VCaP (cell line): ENCODE measurements at regions not wholly inside any gene's neighbourhood (a gene's known extent, or its start where the extent isn't known, plus 50 kb on each side); places are given as distances from the start of the nearest gene placed in this dataset.

Experiments
- H3K27ac ChIP-seq: fragments of 450-650 bp; 2 replicates; pipeline ENCODE4 v1.5.1; 2017
- TF ChIP-seq, protein P1 (sequence below): fragments of 450-650 bp; conservative IDR thresholded peaks from 2 replicates; pipeline ENCODE4 v1.5.1; 2017; ENCODE audit warnings: mild to moderate bottlenecking, moderate library complexity

DNA sequence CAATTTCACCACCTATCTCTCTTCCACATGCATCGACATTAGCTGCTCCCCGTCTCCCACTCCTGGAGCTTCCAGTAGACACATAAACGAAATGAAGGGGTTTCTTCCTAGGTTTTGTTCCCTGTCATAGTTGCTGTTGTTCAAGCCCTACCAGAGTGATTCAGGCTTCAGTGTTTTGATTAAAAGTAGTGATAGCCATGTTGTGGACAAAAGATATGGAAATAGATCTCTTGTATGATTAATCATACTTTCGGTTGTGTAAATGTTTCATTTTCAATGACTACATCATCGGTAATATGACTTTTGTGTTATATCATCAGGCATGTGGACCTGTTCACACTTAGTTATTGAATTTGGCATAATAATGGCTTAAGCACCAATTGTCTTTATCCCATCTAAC lies 96.5 kb upstream of the KLF3 start:
- TF ChIP-seq, protein P1, sequence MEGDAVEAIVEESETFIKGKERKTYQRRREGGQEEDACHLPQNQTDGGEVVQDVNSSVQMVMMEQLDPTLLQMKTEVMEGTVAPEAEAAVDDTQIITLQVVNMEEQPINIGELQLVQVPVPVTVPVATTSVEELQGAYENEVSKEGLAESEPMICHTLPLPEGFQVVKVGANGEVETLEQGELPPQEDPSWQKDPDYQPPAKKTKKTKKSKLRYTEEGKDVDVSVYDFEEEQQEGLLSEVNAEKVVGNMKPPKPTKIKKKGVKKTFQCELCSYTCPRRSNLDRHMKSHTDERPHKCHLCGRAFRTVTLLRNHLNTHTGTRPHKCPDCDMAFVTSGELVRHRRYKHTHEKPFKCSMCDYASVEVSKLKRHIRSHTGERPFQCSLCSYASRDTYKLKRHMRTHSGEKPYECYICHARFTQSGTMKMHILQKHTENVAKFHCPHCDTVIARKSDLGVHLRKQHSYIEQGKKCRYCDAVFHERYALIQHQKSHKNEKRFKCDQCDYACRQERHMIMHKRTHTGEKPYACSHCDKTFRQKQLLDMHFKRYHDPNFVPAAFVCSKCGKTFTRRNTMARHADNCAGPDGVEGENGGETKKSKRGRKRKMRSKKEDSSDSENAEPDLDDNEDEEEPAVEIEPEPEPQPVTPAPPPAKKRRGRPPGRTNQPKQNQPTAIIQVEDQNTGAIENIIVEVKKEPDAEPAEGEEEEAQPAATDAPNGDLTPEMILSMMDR = no peak
- H3K27ac ChIP-seq = peak overlapping the region; percentile 90

DNA sequence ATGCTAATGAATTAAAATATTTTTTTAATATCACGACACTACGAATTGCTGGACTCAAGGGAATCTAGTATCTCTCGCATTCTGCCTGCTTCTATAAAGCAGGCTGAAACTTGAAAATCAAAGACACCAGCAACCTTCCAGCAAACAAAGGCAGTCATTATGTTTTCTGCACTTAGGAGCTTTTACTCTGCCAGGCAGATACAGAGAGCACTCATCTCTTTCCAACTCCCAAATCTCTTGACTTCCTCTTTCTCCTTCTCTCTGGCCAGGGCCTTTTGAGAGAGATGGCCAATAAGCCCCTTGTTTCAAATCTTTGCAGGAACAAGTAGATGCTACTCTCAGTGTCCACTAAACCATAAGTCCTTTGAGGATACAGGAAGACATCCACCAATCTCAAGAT lies 95.2 kb upstream of the KLF3 start:
- TF ChIP-seq, protein P1 = no peak
- no peak overlapping the region for H3K27ac ChIP-seq

DNA sequence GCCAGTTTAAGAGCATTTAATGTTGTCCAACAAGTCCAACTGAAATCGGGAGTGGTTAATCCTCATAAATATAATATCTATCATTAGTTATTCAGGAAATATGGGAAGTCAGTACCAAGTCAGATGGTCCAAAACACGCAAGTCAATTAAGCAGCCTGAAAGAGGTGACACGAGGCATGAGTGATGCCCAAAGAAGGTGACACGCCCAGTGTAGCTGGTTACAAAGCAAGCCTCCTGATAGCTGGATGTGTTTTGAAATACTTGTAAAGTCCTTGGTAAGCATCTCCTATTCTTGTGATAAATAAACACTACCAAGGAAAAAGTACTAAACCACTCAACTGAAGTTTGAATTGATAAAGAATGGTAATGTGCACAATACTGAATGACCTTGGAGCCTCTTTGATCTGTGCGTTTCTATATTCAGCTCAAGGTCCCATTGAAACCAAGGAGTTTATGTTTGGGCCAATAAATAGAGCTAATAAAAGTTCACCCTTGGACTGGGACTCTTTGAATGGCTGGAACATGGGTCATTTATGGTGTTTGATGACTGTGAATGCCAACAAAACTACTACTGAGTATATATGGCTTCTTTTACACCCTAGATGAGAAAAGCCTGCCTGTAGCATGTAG lies 93.2 kb upstream of the KLF3 start:
- TF ChIP-seq, protein P1 = no peak
- H3K27ac ChIP-seq = no peak overlapping the region

DNA sequence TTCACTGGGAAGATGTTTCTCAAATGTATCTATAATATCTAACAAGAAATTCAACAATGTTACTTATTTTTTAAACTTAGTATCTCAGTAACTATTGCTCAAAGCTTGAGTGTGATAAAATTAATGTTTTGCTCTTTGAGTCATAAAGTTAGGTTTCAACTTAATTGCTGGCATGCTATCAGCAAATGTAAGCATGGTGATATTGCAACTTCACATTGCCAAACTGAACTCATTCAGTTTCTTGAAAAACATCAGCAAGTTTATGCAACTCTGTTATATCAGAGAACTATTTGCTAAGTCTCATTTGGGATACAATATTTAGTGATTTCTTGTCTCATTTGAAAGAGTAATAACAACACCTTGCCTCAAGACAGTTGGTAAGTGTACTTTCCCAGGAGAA lies 91.2 kb upstream of the KLF3 start:
- no peak overlapping the region for H3K27ac ChIP-seq

DNA sequence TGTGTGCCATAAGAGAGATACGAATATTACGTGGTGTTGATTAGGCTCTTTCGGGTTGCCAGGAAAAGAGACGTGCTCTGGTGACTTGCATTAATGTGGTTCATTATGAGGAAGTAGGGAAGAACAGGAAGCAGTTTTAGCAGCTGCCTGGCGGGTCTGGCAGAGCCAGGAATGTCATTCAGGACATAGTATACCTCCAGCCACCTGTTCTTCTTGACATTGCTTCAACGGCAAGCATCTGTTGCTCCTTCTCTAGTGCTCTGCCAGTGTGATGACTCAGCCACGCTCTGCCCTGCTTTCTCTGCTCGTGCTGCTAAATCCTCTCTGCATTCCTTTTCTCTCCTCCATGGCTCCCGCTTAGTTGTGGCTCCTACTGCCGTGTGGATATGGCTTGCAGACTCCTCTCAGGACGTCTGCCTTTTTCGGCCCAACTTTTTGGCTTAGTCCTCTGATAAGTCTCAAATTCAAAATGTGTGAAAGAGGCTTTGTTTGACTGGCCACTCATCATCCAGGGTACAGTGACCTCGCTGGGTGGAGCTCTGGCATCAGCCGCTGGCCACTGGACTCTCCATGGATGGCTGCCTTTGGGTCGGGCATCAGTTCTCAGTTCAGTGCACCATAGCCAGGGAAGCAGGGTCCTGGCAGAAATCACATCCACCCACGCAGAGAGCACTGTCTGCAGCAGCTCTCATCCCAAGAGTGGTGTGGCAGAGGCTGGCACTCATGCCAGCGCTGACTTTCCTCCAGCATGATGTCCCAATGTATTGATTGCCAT lies 89.3 kb upstream of the KLF3 start:
- peak overlapping the region; percentile 6; the same call in 1 of the 2 replicates for H3K27ac ChIP-seq

More for the DNA sequence above, 91.2 kb upstream of the KLF3 start:
- TF ChIP-seq, protein P1 = no peak

DNA sequence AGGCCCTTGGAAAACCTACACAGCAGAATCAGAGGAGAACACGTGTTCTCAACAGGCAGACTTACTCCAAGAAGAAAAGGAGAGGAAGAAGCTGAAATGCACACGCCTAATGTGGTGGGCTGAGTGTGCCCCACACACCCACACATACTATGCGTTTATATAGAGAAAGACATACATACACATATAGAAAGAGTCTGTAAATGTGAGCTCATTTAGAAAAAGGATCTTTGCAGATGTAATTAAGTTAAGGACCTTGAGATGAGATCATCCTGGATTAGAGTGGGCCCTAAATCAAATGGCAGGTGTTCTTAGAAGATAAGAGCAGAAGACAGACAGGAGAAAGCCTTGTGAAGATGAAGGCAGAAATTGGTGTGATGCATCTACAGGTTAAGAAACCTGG lies 87.2 kb upstream of the KLF3 start:
- TF ChIP-seq, protein P1 = no peak
- H3K27ac ChIP-seq = no peak overlapping the region

More for the DNA sequence above, 89.3 kb upstream of the KLF3 start:
- TF ChIP-seq, protein P1 = no peak

DNA sequence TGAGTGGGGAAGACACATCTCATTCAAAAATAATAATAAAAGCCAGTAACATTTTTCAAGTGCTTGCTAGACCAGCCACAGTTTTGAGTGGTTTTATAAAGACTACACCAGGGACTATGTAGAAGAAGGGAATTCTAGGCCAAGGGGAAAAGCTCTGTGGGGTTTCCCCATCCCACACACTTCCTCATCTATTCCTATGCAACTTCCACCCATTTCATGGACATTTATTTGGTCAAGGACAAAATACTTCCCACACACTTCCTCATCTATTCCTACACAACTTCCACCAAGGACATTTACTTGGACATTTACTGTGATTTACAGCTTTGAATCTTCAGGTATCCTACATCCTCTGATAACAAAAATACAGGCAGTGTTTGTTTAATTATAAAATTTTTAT lies 86.5 kb upstream of the KLF3 start:
- no peak overlapping the region for H3K27ac ChIP-seq
- TF ChIP-seq, protein P1 = no peak
